WTC11 (cell line): ENCODE measurements at regions not wholly inside any gene's neighbourhood (a gene's known extent, or its start where the extent isn't known, plus 50 kb on each side); places are given as distances from the start of the nearest gene placed in this dataset.

Source experiments
- ATAC-seq: fragments of 200-7000 bp; cut with Tn5 transposase; 2 replicates; pipeline ENCODE4 v1.10.0; 2021; ENCODE audit warnings: mild to moderate bottlenecking, moderate library complexity
- CTCF ChIA-PET: fragments of 300-600 bp; sonication (Branson Sonifier 250); formaldehyde crosslinking; loops from one replicate; lab custom pipeline; 2021; ENCODE audit warnings: antibody characterized with exemption; lab: Charles Lee
- POLR2A ChIA-PET: fragments of 350-600 bp; sonication (Branson Sonifier 250); formaldehyde crosslinking; loops from one replicate; lab custom pipeline; 2021; ENCODE audit warnings: antibody characterized with exemption; lab: Charles Lee
- DNase-seq: peaks from one replicate; pipeline ENCODE4 v3.0.0; 2021; ENCODE audit warnings: low spot score
- H3K27ac Mint-ChIP-seq: 2 replicates; pipeline ENCODE4 v1.8.0; 2021; ENCODE audit warnings: mixed read lengths
- H3K27me3 Mint-ChIP-seq: 2 replicates; pipeline ENCODE4 v1.8.0; 2021; ENCODE audit warnings: low read depth, mild to moderate bottlenecking, moderate library complexity, mixed read lengths
- H3K36me3 Mint-ChIP-seq: 2 replicates; pipeline ENCODE4 v1.8.0; 2021; ENCODE audit warnings: mixed read lengths
- H3K4me1 Mint-ChIP-seq: 2 replicates; pipeline ENCODE4 v1.8.0; 2022; ENCODE audit warnings: mixed read lengths
- H3K4me3 Mint-ChIP-seq: 2 replicates; pipeline ENCODE4 v1.8.0; 2021; ENCODE audit warnings: mild to moderate bottlenecking, moderate library complexity, mixed read lengths
- H3K9me3 Mint-ChIP-seq: 2 replicates; pipeline ENCODE4 v1.8.0; 2021; ENCODE audit warnings: mixed read lengths
- AFF4 ChIP-seq: sonication (generic); formaldehyde crosslinking; IDR thresholded peaks from 2 replicates; pipeline ENCODE4 v1.8.1; 2023; ENCODE audit warnings: mild to moderate bottlenecking, missing genetic modification reagents, borderline replicate concordance
- ATF1 ChIP-seq: sonication (generic); formaldehyde crosslinking; IDR thresholded peaks from 2 replicates; pipeline ENCODE4 v1.8.1; 2023; ENCODE audit warnings: mild to moderate bottlenecking, moderate library complexity, missing genetic modification reagents
- CBFB ChIP-seq: sonication (generic); formaldehyde crosslinking; IDR thresholded peaks from 2 replicates; pipeline ENCODE4 v1.8.1; 2022; ENCODE audit warnings: mild to moderate bottlenecking, low read depth, missing genetic modification reagents
- HMGA2 ChIP-seq: fragments of 250-450 bp; sonication (Bioruptor Pico); IDR thresholded peaks from 2 replicates; pipeline ENCODE4 v1.4.0; 2021; ENCODE audit warnings: mild to moderate bottlenecking, moderate library complexity
- IRF1 ChIP-seq: sonication (generic); formaldehyde crosslinking; IDR thresholded peaks from 2 replicates; pipeline ENCODE4 v1.8.0; 2023; ENCODE audit warnings: missing genetic modification reagents
- JUN ChIP-seq: sonication (generic); formaldehyde crosslinking; IDR thresholded peaks from 2 replicates; pipeline ENCODE4 v1.8.0; 2023; ENCODE audit warnings: mild to moderate bottlenecking, missing genetic modification reagents
- MAX ChIP-seq: sonication (generic); formaldehyde crosslinking; IDR thresholded peaks from 2 replicates; pipeline ENCODE4 v1.8.0; 2022; ENCODE audit warnings: mild to moderate bottlenecking, missing genetic modification reagents
- MYBL2 ChIP-seq: sonication (generic); formaldehyde crosslinking; IDR thresholded peaks from 2 replicates; pipeline ENCODE4 v1.8.1; 2023; ENCODE audit warnings: mild to moderate bottlenecking, moderate library complexity, missing genetic modification reagents
- NFE2L1 ChIP-seq: sonication (generic); formaldehyde crosslinking; IDR thresholded peaks from 2 replicates; pipeline ENCODE4 v1.8.1; 2023; ENCODE audit warnings: missing genetic modification reagents
- OVOL2 ChIP-seq: fragments of 250-450 bp; sonication (Bioruptor Pico); IDR thresholded peaks from 2 replicates; pipeline ENCODE4 v1.9.0; 2021; ENCODE audit warnings: mild to moderate bottlenecking, borderline replicate concordance
- ZNF281 ChIP-seq: sonication (generic); formaldehyde crosslinking; IDR thresholded peaks from 2 replicates; pipeline ENCODE4 v1.8.0; 2023; ENCODE audit warnings: mild to moderate bottlenecking, missing genetic modification reagents
- ZNF396 ChIP-seq: fragments of 250-450 bp; sonication (Bioruptor Pico); IDR thresholded peaks from 2 replicates; pipeline ENCODE4 v1.8.0; 2021; ENCODE audit warnings: mild to moderate bottlenecking, moderate library complexity, borderline replicate concordance
- ZNF423 ChIP-seq: fragments of 250-450 bp; sonication (Bioruptor Pico); IDR thresholded peaks from 2 replicates; pipeline ENCODE4 v2.1.2; 2022; ENCODE audit warnings: mild to moderate bottlenecking, moderate library complexity
- ZNF532 ChIP-seq: fragments of 250-450 bp; sonication (Bioruptor Pico); IDR thresholded peaks from 2 replicates; pipeline ENCODE4 v1.9.0; 2021; ENCODE audit warnings: mild to moderate bottlenecking, borderline replicate concordance
- TF ChIP-seq, protein P1 (sequence below): sonication (generic); formaldehyde crosslinking; IDR thresholded peaks from 2 replicates; pipeline ENCODE4 v1.8.1; 2023; ENCODE audit warnings: mild to moderate bottlenecking, missing genetic modification reagents, moderate library complexity

DNA sequence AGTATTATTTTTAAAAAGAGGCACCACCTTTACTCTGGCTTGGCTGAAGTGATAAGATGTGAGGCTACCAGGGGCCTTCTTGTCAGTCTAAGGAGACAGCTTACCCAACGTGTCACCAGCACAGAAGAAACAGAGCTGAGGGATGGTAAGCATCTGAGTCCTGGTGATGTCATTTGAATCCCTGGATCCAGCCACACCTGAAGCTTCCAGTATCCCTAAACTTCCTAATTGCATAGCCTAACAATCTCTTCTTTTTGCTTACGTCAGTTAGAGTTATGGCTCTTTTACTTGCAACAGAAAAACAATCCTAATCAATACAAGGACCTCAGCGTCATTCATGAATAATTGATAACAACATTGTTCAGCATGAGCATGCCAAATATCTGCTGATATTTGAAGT, 436.6 kb downstream of the SHISA9 start:
- DNase-seq: no peak
- Mint-ChIP-seq H3K27ac (no peak overlapping the region), H3K4me1 (peaks cover 24% of the 10 kb centered on the region), H3K27me3 (no peaks in the 10 kb centered on the region; the same call in 1 of the 2 replicates), H3K9me3 (peaks cover 16% of the 10 kb centered on the region), H3K36me3 (peaks cover 3% of the 10 kb centered on the region; the same call in 1 of the 2 replicates), H3K4me3 (no peak overlapping the region)
- ATAC-seq: no peak
- no peak for TF ChIP-seq OVOL2 (CRISPR knock-in tag)
- TF ChIP-seq JUN (CRISPR knock-in tag): no peak
- POLR2A ChIA-PET: no interaction called here
- CTCF ChIA-PET: no interaction called here

DNA sequence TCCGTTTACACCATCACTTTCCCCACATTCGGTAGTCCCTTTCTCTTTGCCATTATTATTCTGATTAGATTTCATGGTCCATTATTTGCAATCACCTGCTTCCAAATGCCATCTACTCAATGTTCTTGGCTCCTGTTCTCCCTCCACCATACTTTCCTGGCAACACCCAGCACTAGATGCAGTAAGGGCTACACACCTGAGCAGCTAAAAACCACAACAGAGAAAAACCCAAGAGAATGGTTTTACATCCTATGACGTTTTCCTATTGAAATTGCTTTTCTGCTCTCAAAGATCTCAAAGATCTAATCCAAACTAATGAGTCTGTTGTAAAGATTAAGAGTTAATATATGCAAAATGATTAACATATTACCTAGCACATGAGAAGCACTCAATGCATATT, 441.3 kb downstream of the SHISA9 start:
- ATAC-seq (no peak), DNase-seq (no peak)
- H3K27me3 Mint-ChIP-seq: no peaks in the 10 kb centered on the region
- 0 out of 2 replicates have a peak, but pooled peaks cover 2% of the 10 kb centered on the region for H3K36me3 Mint-ChIP-seq
- no peak overlapping the region for H3K4me3 Mint-ChIP-seq
- peaks cover 4% of the 10 kb centered on the region for H3K4me1 Mint-ChIP-seq
- no peak overlapping the region for H3K27ac Mint-ChIP-seq
- H3K9me3 Mint-ChIP-seq: no peaks in the 10 kb centered on the region
- TF ChIP-seq OVOL2 (CRISPR knock-in tag) (no peak), ZNF281 (no peak), ATF1 (CRISPR knock-in tag) (no peak), IRF1 (no peak), HMGA2 (CRISPR knock-in tag) (no peak), CBFB (CRISPR knock-in tag) (no peak), AFF4 (CRISPR knock-in tag) (no peak)
- CTCF ChIA-PET: no interaction called here
- POLR2A ChIA-PET: no interaction called here

DNA sequence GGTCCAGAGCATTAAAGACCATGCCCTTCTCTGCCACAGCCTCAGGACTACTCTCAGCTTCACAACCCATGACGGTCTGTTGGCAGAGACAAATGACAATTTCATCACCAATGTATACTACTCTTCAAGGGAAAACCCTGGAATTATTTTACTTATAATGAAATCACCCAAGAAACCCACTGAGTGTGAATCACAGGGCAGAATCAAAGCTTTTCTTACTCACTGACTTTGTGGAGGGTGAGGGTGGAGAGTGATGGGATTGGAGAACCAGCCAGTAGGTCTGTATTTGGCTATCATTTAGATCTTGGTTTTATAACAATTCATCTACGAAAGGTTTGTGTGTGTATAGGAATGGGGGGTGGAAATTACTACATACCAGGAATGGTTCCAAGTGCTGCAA, 442.6 kb downstream of the SHISA9 start:
- ATAC-seq (no peak), DNase-seq (no peak)
- no peak overlapping the region for H3K27ac Mint-ChIP-seq
- H3K36me3 Mint-ChIP-seq: 0 out of 2 replicates have a peak, but pooled peaks cover 2% of the 10 kb centered on the region
- TF ChIP-seq, protein P1, sequence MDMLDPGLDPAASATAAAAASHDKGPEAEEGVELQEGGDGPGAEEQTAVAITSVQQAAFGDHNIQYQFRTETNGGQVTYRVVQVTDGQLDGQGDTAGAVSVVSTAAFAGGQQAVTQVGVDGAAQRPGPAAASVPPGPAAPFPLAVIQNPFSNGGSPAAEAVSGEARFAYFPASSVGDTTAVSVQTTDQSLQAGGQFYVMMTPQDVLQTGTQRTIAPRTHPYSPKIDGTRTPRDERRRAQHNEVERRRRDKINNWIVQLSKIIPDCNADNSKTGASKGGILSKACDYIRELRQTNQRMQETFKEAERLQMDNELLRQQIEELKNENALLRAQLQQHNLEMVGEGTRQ (CRISPR knock-in tag): no peak
- TF ChIP-seq ZNF532 (CRISPR knock-in tag): no peak
- no peak for TF ChIP-seq ZNF396 (CRISPR knock-in tag)
- no peak for TF ChIP-seq MAX (CRISPR knock-in tag)
- no peak for TF ChIP-seq NFE2L1 (CRISPR knock-in tag)
- no peak for TF ChIP-seq MYBL2
- TF ChIP-seq ZNF423 (CRISPR knock-in tag): no peak
- no peak overlapping the region for H3K4me3 Mint-ChIP-seq
- H3K9me3 Mint-ChIP-seq: no peaks in the 10 kb centered on the region
- H3K27me3 Mint-ChIP-seq: no peaks in the 10 kb centered on the region
- ChIA-PET CTCF (no interaction called here), POLR2A (no interaction called here)
- peaks cover 7% of the 10 kb centered on the region for H3K4me1 Mint-ChIP-seq
